Activated naive CD8-positive, alpha-beta T cell treated with anti-CD3 and anti-CD28 coated beads for 36 hours (primary cell): ENCODE measurements at regions not wholly inside any gene's neighbourhood (a gene's known extent, or its start where the extent isn't known, plus 50 kb on each side); places are given as distances from the start of the nearest gene placed in this dataset.

Experiments
- DNase-seq: peaks from one replicate; pipeline ENCODE4 v3.0.0; 2021
- H3K27ac Mint-ChIP-seq: one replicate; pipeline ENCODE4 v1.8.0; 2022; ENCODE audit warnings: mild to moderate bottlenecking, moderate library complexity, mixed read lengths
- H3K27me3 Mint-ChIP-seq: one replicate; pipeline ENCODE4 v1.8.0; 2022; ENCODE audit warnings: mild to moderate bottlenecking, mixed read lengths
- H3K36me3 Mint-ChIP-seq: one replicate; pipeline ENCODE4 v1.8.0; 2021; ENCODE audit warnings: mild to moderate bottlenecking, mixed read lengths
- H3K4me1 Mint-ChIP-seq: one replicate; pipeline ENCODE4 v1.8.0; 2021; ENCODE audit warnings: mixed read lengths
- H3K4me3 Mint-ChIP-seq: one replicate; pipeline ENCODE4 v1.8.0; 2022; ENCODE audit warnings: mild to moderate bottlenecking, moderate library complexity, mixed read lengths
- H3K9me3 Mint-ChIP-seq: one replicate; pipeline ENCODE4 v1.8.0; 2022; ENCODE audit warnings: mixed read lengths

DNA sequence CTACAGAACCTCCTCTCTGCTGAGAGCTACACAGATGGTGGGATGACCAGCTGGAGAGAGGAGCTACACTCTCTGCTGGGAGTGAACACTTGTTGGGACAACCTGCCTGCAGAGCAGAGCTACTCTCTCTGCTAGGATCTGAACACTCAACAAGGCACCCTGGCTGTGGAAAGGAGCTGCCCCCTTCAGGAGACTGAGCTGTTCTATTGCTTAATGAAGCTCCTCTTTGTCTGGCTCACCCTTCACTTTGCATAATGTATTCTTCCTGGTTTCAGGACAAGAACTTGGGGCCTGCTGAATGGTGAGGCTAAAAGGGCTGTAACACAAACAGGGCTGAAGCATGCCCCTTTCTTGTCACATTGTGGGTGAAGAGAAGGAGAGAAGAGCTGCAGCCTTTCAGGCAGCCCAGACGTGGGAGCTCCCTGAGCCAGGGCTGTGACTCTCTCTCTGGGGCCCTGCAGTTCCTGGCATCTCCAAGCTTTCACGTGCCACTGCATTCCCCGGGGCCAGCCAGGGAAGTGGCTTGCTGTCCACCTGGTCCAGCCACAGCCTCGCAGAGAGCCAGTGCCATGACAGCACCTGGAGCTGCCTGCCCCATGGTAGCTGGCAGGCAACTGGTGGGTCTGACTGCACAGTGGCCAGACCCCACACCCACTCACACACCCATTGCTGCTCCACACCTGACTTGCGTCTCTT, 272.8 kb upstream of the KCNJ16 start:
- Mint-ChIP-seq H3K27me3 (no peaks in the 10 kb centered on the region), H3K36me3 (no peaks in the 10 kb centered on the region), H3K4me1 (no peaks in the 10 kb centered on the region), H3K9me3 (peaks cover 5% of the 10 kb centered on the region), H3K27ac (no peak overlapping the region), H3K4me3 (no peak overlapping the region)
- no peak for DNase-seq

DNA sequence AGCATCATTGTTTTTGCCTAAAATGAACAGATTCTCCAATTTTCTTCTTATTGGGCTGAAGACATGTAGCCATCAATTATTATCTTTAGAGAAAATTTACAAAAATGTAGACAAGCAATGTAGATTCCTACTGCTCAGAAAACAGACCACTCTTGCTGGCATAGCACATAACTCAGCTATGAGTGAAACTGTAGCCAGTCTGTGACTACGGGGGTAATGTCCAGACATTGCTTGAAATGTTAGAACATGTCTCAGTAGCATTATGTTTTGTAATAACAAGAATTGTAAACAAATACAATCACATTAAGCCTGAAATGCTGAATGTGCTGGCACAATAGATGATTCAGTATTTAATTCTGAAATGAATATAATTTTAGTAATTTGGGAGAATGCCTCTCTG, 265.7 kb upstream of the KCNJ16 start:
- Mint-ChIP-seq H3K4me1 (no peaks in the 10 kb centered on the region), H3K27me3 (peaks cover 4% of the 10 kb centered on the region), H3K36me3 (no peaks in the 10 kb centered on the region), H3K27ac (no peak overlapping the region), H3K4me3 (no peak overlapping the region), H3K9me3 (no peaks in the 10 kb centered on the region)
- no peak for DNase-seq

DNA sequence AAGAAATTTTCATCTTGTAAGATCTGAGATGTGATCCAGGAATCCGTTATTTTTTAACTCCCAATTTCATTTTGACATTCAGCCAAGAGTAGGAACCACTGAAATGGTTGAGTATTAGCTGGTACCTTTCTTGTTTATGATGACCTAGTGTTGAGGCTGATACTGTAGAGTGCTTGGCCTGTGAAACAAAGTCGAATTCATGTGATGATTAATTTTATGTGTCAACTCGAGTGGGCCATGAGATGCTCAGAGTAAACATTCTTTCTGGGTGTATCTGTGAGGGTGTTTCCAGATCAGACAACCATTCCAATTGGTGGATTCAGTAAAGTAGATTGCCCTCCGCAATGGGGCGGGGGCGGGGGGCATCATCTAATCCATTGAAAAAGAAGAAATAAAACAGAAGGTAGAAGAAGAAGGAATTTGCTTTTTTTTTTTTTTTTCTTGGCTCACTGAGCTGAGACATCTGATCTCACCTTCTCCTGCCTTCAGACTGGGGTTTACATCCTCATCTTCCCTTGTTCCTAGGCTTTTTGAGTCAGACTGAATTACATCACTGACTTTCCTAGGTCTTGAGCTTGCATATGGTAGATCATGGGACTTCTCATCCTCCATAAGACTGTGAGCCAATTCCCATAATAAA, 264.6 kb upstream of the KCNJ16 start:
- DNase-seq, result no peak
- no peak overlapping the region for H3K27ac Mint-ChIP-seq
- H3K4me3 Mint-ChIP-seq, result no peak overlapping the region
- H3K27me3 Mint-ChIP-seq, result peaks cover 4% of the 10 kb centered on the region
- H3K4me1 Mint-ChIP-seq, result no peaks in the 10 kb centered on the region
- H3K36me3 Mint-ChIP-seq, result no peaks in the 10 kb centered on the region
- no peaks in the 10 kb centered on the region for H3K9me3 Mint-ChIP-seq

DNA sequence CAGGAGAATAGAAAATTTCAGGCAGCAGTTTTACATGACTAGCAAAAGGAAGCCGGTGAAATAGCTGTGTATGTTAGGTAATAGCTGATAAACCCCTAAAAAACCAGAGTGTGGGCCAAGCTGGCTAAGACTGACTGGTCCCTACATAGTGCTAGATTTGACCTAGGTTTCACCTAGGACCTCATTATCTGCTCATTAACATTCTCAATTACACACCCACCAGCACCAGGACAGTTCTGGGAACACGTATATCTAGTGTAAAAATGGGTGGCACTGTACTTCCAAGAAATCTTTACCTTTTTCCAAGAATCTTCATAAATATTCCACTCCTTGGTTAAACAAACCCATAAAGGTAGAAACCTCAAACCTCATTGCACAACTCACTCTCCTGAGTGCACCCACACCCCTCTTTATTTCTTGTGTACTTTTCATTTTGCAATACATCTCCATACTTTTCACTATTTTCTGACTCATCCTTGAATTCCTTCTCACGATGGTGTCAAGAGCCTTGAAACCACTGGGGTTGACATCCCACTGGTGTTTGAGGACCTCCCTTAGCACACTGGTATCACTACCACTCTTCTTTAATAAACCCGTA, 262.7 kb upstream of the KCNJ16 start:
- no peak for DNase-seq
- Mint-ChIP-seq H3K4me3 (no peak overlapping the region), H3K27ac (no peak overlapping the region), H3K9me3 (no peaks in the 10 kb centered on the region), H3K36me3 (no peaks in the 10 kb centered on the region), H3K4me1 (no peaks in the 10 kb centered on the region), H3K27me3 (peaks cover 4% of the 10 kb centered on the region)

DNA sequence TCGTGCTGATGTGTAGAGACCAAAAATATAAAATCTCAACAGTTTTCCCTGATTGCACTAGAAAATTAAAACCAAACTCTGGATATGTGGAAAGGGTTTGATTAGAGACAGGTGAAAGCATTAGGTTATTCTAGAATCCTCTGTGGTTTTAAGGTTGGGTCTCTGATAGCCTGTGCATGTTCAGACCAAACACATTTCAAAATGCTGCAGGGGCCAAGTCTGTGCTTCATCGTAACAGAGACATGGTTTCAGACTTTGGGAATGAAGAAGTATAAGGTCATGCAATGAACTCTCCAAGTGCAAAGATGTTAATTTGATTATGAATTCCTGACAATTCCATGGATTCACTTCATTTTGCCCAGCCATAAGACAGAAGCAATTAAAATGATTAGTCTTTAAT, 261.0 kb upstream of the KCNJ16 start:
- Mint-ChIP-seq H3K36me3 (no peaks in the 10 kb centered on the region), H3K9me3 (no peaks in the 10 kb centered on the region), H3K27me3 (peaks cover 4% of the 10 kb centered on the region), H3K4me3 (no peak overlapping the region), H3K4me1 (no peaks in the 10 kb centered on the region), H3K27ac (no peak overlapping the region)
- no peak for DNase-seq

DNA sequence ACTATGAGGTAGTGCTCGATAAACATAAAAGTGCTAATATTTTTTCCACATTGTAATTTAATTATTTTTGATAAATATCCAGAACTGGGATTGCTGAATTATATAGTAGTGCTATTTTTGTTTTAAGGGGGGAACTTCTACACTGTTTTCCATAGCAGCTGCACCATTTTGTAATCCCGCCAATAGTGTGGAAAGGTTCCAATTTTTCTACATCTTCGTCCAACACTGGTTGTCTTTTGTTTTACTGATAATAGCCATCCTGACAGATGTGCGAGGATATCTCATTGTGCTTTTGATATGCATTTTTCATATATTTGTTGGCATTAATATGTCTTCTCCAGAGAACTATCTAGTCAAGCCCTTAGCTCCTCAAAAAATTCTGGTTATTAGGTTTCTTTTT, 259.6 kb upstream of the KCNJ16 start:
- H3K36me3 Mint-ChIP-seq, result no peaks in the 10 kb centered on the region

DNA sequence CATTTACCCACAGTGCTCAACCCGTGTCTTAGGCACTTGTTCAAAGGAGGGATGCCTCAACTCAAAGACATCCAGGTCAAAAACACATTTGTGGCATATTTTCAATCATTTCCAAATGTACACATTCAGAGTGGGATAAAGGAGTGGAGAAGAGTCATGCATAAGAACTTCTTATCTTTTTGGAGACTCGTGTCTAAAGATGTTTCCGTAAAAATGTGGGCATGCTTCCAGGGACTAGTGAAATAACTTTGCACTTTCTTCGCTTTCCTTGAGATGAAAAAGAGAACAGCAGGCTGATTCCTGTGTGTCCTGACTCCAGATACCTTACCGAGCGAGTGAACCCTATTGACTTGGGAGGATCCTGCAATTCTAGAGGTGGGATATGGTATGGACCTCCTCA, 256.6 kb upstream of the KCNJ16 start:
- Mint-ChIP-seq H3K9me3 (no peaks in the 10 kb centered on the region), H3K27me3 (no peaks in the 10 kb centered on the region), H3K4me3 (no peak overlapping the region), H3K36me3 (no peaks in the 10 kb centered on the region), H3K4me1 (no peaks in the 10 kb centered on the region), H3K27ac (no peak overlapping the region)
- no peak for DNase-seq

More for the DNA sequence above, 259.6 kb upstream of the KCNJ16 start:
- Mint-ChIP-seq H3K27ac (no peak overlapping the region), H3K4me3 (no peak overlapping the region), H3K9me3 (no peaks in the 10 kb centered on the region), H3K27me3 (peaks cover 1% of the 10 kb centered on the region), H3K4me1 (no peaks in the 10 kb centered on the region)
- no peak for DNase-seq

DNA sequence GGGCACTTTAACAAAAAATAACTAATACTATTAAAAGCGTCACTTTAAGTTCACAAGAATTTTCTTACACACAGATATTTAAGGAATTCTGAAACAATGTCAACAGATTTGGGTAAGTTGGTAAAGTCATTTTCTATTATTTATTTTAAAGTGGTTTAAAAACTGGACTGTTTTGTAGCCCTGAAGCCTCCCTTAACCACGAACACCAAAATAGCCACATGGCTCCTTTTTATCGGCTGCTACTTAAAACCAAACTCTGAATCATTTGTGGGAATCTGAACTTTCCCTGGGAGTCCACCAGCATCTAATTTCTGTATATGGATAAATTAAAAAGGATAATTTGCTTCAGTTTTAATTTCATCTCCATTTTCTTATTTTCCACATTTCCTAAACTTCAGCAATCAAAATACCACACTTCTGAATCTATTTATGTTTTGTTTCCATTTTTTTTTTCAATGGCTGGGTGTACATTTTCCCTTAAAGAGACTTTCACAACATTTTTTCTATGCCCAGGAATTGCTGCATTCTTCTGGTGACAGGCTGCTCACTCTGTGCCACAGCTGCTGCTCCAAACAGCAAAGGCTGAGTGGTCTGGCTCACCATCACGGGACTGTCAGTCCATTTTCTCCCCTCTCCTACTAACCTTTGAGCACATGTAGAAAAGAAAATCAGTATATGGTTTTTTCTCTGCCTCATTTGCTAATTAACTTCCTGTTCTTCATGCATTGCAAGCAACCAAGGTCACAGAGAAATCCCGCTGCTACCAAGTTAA, 255.5 kb upstream of the KCNJ16 start:
- no peaks in the 10 kb centered on the region for H3K4me1 Mint-ChIP-seq
- no peaks in the 10 kb centered on the region for H3K36me3 Mint-ChIP-seq
- DNase-seq, result no peak
- no peak overlapping the region for H3K27ac Mint-ChIP-seq
- H3K9me3 Mint-ChIP-seq, result no peaks in the 10 kb centered on the region
- H3K4me3 Mint-ChIP-seq, result no peak overlapping the region
- H3K27me3 Mint-ChIP-seq, result no peaks in the 10 kb centered on the region

DNA sequence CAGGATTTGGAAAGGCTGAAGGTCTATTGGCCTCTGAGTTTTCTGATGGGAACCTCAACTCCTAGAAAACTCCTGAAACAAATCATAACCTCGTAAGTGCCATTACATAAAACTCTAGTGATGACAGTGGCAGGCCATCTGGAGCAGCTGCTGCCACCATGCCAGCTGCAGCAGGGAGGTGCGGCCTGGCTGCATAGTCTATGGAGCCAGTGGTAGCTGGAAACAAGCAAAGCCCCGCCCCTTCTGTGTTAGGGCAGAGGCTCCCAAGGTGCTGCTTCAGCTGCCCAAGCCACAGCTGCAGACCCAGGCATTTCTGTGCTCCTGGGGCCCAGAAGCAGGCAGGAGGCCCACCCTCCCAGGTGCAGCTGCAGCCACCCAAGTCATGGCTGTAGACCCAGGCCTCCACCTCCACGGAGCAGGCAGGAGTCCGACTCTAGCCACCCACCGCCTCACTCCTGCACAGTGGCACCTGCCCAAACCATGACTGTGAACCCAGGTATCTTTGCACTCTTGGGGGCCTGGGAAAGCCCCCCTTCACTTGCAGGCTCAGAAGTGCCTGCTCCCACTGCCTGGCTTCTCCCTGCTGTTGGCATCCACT, 254.1 kb upstream of the KCNJ16 start:
- peaks cover 3% of the 10 kb centered on the region for H3K9me3 Mint-ChIP-seq
- H3K27me3 Mint-ChIP-seq, result no peaks in the 10 kb centered on the region
- DNase-seq, result no peak
- H3K27ac Mint-ChIP-seq, result no peak overlapping the region
- no peak overlapping the region for H3K4me3 Mint-ChIP-seq
- H3K4me1 Mint-ChIP-seq, result no peaks in the 10 kb centered on the region
- H3K36me3 Mint-ChIP-seq, result no peaks in the 10 kb centered on the region

DNA sequence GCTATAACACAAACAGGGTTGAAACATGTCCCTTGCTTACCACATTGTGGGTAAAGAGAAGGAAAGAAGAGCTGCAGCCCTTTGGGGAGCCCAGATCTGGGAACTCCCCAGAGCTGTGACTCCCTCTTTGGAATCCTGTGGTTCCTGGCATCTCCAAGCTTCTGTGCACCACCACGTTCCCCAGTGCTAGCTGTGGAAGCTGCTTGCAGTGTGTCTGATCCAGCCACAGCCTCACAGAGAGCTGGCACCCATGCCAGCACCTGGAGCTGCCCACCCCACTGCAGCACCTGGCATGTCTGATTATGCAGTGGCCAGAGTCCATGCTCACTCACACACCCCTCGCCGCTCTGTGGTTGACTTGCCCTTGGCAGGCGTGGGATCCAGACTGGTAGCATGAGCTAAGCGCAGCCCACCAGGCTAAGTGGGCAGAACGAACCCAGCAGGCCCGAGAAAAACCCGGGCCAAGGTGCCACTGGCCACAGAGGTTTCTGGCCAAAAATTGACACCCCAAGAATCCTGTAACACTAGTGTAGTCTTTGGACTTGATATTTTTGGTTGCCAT, 252.6 kb upstream of the KCNJ16 start:
- H3K27ac Mint-ChIP-seq, result no peak overlapping the region
- no peak overlapping the region for H3K4me3 Mint-ChIP-seq
- H3K27me3 Mint-ChIP-seq, result no peaks in the 10 kb centered on the region
- H3K9me3 Mint-ChIP-seq, result peaks cover 6% of the 10 kb centered on the region
- no peaks in the 10 kb centered on the region for H3K4me1 Mint-ChIP-seq
- no peak for DNase-seq
- H3K36me3 Mint-ChIP-seq, result no peaks in the 10 kb centered on the region

DNA sequence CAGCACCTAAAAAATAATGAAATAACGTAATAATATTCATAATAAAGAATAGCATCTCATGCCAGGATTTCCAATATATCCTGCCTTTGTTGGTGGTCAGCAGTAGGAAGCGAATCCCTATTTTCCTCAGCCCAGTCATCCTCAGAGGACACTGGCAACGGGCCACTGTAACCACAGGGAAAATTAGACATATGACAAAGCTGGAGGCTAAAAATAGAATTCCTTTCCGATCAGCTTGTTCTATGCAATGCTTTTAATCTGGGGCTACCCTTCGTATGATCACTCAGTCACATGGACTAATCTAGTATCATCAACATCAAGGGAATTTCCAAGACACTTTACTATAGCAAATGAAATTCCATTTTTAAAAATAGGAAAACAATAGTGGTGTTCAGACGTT, 246.9 kb upstream of the KCNJ16 start:
- no peaks in the 10 kb centered on the region for H3K36me3 Mint-ChIP-seq

DNA sequence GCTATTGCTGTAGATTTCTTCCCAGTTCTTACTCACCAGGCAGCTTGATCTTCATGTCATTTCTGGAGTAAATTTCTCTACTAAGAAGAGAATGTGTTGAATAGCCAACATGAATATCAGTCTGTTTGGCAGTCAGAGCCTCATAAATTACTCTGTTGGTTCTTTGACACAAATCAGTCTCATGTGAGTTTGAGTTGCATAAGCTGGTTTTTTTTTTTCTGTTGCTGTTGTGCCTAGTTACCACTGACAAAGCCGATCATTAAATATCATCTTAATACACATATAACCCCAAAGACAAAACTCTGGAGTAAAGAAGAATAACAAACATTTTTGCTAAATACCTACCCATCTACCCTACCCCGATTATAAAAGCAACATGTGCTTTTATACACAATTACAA, 240.5 kb upstream of the KCNJ16 start:
- peaks cover 5% of the 10 kb centered on the region for H3K27me3 Mint-ChIP-seq
- H3K4me1 Mint-ChIP-seq, result no peaks in the 10 kb centered on the region
- H3K4me3 Mint-ChIP-seq, result no peak overlapping the region
- no peak overlapping the region for H3K27ac Mint-ChIP-seq
- no peaks in the 10 kb centered on the region for H3K36me3 Mint-ChIP-seq
- peaks cover 3% of the 10 kb centered on the region for H3K9me3 Mint-ChIP-seq
- no peak for DNase-seq

More for the DNA sequence above, 246.9 kb upstream of the KCNJ16 start:
- Mint-ChIP-seq H3K27ac (no peak overlapping the region), H3K4me3 (no peak overlapping the region), H3K27me3 (peaks cover 5% of the 10 kb centered on the region), H3K4me1 (no peaks in the 10 kb centered on the region), H3K9me3 (peaks cover 6% of the 10 kb centered on the region)
- no peak for DNase-seq

DNA sequence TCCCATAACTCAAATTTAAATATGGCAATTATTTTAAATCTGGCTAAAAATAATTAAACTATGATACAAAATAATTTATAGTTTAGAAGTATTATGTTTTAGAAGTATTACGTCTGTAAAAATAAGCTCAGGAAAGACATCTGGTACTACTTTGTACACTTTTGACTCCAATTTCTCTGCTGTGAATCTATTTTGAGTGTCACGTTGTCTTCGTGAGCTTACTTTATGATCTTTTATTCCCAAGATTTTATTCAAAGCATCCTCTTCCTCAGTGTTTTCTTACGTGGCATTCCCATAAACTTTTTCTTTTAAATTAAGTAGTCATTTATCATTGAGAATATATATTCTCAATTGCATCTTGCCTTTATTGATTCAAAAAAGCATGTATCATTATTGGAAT, 223.3 kb upstream of the KCNJ16 start:
- peaks cover 4% of the 10 kb centered on the region for H3K9me3 Mint-ChIP-seq
- no peak for DNase-seq
- H3K4me3 Mint-ChIP-seq, result no peak overlapping the region
- no peaks in the 10 kb centered on the region for H3K27me3 Mint-ChIP-seq
- no peaks in the 10 kb centered on the region for H3K36me3 Mint-ChIP-seq
- no peaks in the 10 kb centered on the region for H3K4me1 Mint-ChIP-seq
- H3K27ac Mint-ChIP-seq, result no peak overlapping the region

DNA sequence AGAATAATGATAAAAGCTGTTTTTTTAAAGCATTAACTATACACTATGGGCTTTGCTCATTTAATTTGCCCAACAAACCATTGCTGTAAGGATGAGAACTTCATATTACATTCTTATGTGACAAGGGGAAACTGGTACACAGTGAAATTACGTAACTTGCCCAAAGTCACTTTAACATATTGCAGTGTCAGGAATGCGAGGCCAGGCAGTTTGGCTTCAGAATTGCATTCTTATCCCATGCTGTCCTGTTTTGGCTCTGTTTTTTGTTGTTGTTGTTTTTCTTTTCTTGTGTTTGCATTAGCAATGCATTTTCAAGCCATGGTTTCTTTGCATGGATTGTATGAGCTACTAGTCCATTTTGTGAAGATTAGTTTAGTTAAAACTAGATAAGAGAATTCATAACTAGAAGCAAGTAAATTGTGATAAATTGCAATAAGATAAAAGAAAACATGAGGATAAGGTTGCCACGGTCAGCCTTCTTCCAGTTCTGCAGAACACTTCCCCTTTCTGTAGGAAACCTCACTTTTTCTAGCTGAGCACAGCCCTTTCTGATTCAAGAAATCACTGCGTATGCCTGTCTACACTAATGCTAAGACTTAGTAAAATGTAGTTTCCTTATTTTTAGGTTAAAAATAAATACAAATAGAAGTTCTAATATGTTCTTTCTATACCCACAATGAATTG, 221.3 kb upstream of the KCNJ16 start:
- H3K4me3 Mint-ChIP-seq, result no peak overlapping the region
- H3K9me3 Mint-ChIP-seq, result peaks cover 6% of the 10 kb centered on the region
- H3K27ac Mint-ChIP-seq, result no peak overlapping the region
- no peaks in the 10 kb centered on the region for H3K27me3 Mint-ChIP-seq
- no peaks in the 10 kb centered on the region for H3K4me1 Mint-ChIP-seq
- H3K36me3 Mint-ChIP-seq, result no peaks in the 10 kb centered on the region
- DNase-seq, result no peak
